ENCODE measurements at regions not wholly inside any gene's neighbourhood (a gene's known extent, or its start where the extent isn't known, plus 50 kb on each side); places are given as distances from the start of the nearest gene placed in this dataset.
"Not testable (repeated sequence)": the region's sequence is repeated elsewhere in the genome, so short reads cannot be mapped to it uniquely, and the experiment has no call there.

GRCh38 chr2:40584432-40584831, 132.5 kb upstream of the SLC8A1 start:
- no peak for DNase-seq

DNA sequence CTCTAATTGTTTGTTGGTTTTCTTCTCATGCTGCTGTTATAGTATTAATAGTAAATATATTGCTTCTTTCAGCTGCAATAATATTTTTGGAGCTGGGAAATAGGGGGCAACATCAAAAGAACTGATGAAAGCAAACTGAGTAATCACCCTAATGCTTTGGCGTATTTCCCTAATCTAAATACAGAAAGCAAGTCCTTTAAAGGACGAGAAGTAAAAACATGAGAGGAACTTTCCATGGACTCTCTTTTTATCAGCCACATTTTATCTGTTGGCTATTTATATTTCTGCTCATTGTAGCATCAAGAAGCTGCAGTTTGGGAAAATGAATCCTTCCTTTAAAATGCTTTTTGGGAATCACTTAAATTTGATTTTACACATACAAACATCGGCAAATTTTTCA, 139.9 kb upstream of the SLC8A1 start:
- no peak for DNase-seq

DNA sequence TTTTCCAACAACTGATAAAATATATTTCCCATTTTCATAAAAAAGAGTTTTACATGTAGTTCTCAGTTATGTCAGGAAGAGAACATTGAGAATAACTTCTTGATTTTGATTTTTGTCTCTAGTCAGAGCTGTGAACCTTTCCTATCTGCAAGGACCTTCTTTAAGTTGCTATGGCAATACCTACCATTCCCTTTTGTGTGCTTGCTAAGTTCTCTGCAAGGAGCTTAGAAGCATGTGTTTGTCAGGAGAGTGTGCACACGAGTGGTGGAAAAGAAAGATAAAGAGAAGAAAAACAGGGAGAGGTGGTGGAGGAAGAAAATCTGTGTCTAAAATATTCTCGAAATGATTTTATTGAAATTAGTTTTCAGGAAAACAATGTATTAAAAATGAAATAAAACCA, 140.3 kb upstream of the SLC8A1 start:
- DNase-seq: no peak

DNA sequence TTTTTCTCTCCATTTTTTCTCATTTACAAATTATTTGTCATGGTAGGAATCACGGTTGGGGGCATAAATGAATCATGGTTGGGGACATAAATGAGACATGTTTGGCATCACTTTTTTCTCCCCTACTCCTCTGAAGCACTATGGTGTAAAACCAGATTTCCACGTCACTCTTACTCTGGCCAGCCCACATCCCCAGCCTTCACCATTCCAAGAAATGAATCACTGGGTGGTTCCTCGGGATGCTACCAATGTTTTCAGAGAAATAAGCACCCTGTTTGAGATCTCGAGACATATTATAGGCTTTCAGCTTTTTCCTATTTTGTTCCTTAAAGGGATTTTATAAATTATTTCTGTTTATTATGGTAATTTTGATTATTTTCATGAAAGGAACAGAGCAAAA, 155.0 kb upstream of the SLC8A1 start:
- no peak for DNase-seq

GRCh38 chr2:40611196-40611595, 159.3 kb upstream of the SLC8A1 start:
- no peak for DNase-seq

DNA sequence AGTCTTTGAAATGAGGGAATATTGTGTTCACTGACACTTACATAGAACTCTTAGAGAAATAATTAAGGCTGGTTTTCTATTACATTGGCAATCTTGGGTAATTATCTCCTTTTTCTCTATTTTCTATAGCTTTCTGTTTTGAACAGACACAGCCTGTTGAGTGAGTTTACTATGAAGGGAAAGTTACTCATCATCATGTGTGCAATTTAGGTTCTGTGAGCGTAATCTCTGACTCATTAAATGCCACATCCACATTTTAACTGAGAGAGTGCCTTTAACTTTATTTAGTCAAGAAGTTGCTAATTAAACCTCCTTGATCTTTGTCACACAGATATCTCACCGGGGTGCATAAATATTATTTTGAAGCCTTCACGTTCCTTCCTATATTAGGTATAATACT, 174.0 kb upstream of the SLC8A1 start:
- DNase-seq: no peak

DNA sequence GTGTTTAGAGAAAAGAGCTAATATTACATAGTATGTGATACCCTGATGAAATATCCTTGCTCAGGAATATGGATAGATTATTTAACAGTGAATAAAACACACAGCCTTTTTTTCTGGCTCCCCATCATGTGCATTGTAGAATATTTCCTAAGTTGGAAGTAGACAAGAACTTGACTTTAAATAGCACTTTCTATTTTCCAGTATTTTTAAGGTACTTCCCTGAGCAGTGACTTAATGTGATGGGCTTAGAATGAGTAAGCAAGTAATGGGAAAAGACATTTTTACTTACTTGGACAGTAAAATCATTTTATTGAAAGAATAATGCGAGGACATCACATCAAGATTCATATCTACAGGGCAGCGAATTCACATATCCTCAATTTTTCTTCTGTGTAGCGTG, 176.7 kb upstream of the SLC8A1 start:
- no peak for DNase-seq

DNA sequence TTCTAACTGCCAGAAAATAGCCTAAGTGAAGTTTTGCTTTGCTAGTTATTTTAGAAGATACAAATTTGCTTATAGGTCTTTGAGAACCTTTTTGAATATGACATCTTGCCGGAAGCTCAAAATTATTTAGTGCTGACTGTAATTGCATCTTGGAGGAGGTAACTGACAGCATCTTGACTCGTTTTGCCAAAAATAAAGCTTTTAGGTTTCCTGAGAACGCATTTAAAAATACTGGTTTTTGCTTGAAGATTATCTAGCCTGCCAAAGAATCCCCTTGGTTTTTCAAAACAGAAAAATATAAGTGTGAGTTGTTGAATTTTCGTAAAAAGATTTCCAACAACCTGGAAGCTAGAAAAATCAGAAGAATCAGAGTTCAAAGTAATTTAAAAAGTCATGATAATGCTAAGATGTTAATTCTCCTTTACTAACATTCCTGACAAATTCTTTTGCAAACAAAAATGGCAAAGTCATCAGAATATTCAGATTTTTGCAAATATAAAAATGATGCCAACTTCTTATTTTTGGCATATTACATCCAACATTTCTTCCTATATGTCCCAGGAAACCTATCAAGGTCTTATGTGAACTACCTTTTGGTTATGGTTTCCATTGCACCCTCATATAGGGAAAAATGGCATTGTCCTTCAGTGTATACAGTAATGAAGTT, 178.0 kb upstream of the SLC8A1 start:
- DNase-seq: no peak

- DNase-seq: no peak
These were observed 187.4 kb upstream of the SLC8A1 start for GRCh38 chr2:40639320-40639719.

- DNase-seq: no peak
These were observed 190.3 kb upstream of the SLC8A1 start for GRCh38 chr2:40642237-40642636.

DNA sequence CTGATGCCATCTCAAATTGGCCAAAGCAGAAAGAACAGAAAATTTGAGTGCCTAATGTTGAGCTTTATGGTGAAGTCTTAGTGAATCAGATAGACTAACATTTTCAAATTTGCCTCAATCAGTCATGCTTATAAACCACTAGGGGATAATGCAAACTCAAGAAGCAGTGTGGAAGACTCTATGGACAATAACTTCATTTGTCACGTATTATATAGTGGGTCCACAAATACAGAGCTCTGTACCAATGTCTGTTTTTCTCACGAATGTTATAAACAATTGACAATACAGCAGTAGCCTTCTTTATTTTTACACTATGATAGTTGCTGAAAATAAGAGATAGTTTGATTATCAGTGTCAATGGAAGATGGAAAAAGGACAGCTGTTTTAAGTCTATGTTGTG, 190.8 kb upstream of the SLC8A1 start:
- no peak for DNase-seq

DNA sequence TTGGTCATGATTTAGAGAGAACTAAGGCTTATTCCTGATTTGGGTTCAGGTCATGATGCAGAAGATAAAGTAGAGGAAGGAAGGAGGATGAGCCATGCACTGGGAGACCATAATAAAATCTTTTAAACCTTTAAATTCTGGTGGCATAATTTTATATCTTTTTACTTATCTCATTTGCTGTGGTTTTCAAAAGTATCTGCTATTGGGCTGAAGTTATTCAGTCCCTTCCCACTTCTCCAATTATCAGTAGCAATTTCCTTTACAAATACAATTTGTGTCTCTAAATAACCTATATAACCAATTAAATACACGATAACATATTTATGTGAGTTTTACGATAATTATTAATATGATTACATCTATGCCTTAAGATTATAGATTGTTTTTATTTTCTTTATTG, 194.8 kb upstream of the SLC8A1 start:
- no peak for DNase-seq

GRCh38 chr2:40652155-40652554, 200.3 kb upstream of the SLC8A1 start:
- DNase-seq: no peak

DNA sequence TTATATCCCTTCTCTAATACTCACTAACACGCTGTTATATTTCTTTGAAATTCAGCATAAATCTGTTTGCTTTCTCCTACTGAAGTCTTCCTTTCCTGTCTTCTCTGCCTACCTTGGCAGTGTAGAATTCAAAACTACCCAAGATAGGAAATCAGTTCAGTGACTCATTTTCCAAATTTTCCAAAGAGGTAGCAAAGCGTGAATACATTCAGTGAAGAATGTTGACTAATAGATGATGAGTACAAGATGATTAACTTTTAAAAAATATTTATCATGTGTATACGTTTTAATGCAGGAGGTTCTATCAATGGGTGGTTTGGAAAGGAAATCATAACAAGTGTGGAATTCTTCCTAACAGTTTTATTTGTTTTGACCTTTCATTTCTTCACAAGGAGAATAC, 201.9 kb upstream of the SLC8A1 start:
- no peak for DNase-seq

DNA sequence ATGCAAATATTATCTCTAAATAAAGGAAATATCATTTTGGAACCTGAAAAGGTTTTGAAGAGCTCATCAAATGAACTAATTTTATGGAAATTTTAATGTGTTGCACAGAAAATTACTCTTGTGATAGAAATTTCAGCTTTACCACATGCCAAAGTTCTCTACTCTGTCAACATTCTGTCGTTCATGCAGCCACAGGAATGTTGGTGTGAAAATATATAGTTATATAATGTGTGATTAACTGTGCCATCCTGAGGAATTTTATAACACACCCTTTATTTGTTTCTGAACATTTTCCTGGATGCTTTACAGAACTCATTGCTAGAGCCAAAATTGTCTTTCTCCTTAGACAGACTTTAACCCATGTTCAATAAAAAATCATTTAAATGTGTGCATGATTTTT, 202.5 kb upstream of the SLC8A1 start:
- no peak for DNase-seq

- DNase-seq: no peak
These were observed 207.1 kb upstream of the SLC8A1 start for GRCh38 chr2:40658941-40659340.

DNA sequence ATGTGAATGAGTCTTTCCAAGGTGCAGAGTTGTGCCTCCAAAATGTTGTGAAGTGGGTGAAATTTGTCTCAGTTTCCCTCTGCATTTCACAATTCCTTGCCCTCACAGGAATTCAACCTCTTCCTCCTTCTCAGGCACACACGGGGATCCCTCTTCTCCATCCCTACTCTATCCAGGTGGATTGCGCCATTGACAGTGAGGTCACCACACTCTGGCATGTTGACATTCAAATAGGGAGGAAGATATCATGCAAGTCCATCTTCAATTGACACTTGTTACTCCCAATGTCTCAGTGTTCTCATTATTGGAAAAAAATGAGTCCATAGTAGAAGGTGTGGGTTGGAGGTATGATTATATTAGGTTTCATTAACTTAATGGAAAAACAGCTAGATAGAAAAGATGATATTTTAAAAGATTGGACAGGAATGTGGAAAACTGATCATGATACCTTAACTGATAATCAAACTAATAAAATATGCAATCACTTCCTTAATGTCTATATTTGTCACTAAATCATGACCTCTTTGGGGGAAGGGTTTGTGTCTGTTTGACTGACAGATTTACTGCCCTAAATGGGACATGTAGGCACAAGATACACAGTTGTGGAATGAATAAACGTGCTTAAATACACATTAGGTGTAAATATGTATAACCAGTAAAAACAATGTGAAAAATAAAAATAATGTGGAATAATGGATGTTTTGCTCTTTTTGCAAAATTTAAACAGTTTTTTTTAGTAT, 213.8 kb upstream of the SLC8A1 start:
- no peak for DNase-seq

- DNase-seq: no peak
These were observed 214.5 kb upstream of the SLC8A1 start for GRCh38 chr2:40666398-40666797.

DNA sequence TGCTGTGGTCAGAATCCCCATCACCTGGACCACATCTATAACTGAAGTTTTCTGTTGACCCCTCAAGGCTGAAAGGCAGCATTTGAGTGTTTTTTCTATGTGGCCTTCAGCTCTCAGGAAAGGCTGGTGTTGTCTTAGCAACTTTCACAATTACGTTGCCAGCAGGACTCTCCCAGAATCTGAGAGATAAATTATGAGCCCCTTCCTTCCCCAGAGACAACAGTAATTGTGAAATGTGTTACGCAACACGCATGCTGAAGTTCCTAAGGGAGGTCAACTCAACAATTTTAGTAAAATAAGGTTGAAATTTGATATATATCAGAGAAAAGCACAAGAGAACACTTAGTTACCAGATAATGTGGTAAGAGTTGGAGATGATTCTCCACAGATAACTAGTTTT, 216.5 kb upstream of the SLC8A1 start:
- no peak for DNase-seq

GRCh38 chr2:40676134-40676790, 224.4 kb upstream of the SLC8A1 start:
- DNase-seq: not testable (repeated sequence)

- DNase-seq: no peak
These were observed 228.7 kb upstream of the SLC8A1 start for GRCh38 chr2:40680547-40680946.

DNA sequence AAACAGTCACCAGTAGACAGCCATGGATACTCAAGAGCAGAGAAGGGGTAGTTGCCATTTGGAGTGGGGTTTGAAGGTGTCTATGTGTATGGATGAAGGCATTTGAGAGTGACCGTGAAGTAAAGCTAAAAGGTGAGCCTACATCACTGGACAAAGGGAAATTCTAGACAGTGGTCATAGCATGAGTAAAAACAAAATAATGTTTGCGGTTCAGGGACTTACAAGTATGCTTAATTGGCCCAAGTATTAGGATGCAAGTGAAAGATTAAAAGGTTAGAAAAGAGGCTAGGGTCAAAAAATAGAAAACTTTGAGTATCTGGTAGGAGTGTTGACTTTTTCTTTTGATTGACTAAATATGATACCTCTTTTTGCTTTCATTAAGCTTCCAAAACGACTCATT, 238.1 kb upstream of the SLC8A1 start:
- DNase-seq: no peak

DNA sequence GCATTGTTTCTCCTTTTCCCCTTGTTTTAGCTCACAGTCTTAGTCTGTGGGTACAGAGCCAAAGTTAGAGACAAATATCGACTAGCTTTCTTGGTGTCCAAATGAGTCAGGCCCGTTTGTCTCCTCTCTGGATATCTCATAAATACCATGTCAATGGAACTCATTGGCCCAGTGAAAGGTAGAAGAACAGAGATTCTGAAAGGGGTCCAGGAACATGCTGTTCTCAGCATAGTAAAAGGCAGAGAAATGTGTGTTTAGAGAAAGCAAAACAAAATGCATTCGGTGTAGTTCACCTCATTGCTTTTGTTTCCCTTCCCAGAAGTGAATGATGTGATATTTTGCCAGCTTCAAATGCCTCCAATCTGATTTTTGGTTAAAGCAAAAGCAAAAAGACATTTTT, 238.6 kb upstream of the SLC8A1 start:
- DNase-seq: no peak

GRCh38 chr2:40700231-40700954, 248.5 kb upstream of the SLC8A1 start:
- no peak for DNase-seq

Measured in activated naive CD4-positive, alpha-beta T cell treated with anti-CD3 and anti-CD28 coated beads, Interleukin-2, amount 50 U/mL, for 16 hours (primary cell).